GM23338 (cell line): ENCODE measurements at regions not wholly inside any gene's neighbourhood (a gene's known extent, or its start where the extent isn't known, plus 50 kb on each side); places are given as distances from the start of the nearest gene placed in this dataset.

ENCODE experiments used
- ATAC-seq: fragments of 200-7000 bp; cut with Tn5 transposase; 3 replicates; pipeline ENCODE4 v1.9.1; 2020
- DNase-seq: peaks from one replicate; pipeline ENCODE4 v3.0.0-alpha.2; 2015; ENCODE audit warnings: low spot score
- H2AFZ ChIP-seq: fragments of 200-600 bp; sonication (generic); 2 replicates; pipeline ENCODE4 v1.8.0; 2016; ENCODE audit warnings: antibody characterized with exemption, mild to moderate bottlenecking, moderate library complexity
- H3F3A ChIP-seq: fragments of 200-600 bp; sonication (generic); replicated peaks from 2 replicates; pipeline ENCODE4 v1.8.0; 2017; ENCODE audit warnings: antibody characterized with exemption, mixed run types, low read depth
- H3K27ac ChIP-seq: fragments of 200-600 bp; sonication (generic); 2 replicates; pipeline ENCODE4 v1.6.1; 2016; ENCODE audit warnings: low read depth
- H3K27me3 ChIP-seq: fragments of 200-600 bp; sonication (generic); 2 replicates; pipeline ENCODE4 v1.8.0; 2016; ENCODE audit warnings: mild to moderate bottlenecking, mixed run types, moderate library complexity; ENCODE audit not compliant: insufficient read depth
- H3K36me3 ChIP-seq: fragments of 200-600 bp; sonication (generic); 2 replicates; pipeline ENCODE4 v1.8.0; 2016; ENCODE audit warnings: mild to moderate bottlenecking; ENCODE audit not compliant: insufficient read depth
- H3K4me1 ChIP-seq: fragments of 200-600 bp; sonication (generic); 2 replicates; pipeline ENCODE4 v1.8.0; 2016; ENCODE audit warnings: mild to moderate bottlenecking, moderate library complexity; ENCODE audit not compliant: insufficient read depth
- H3K4me2 ChIP-seq: fragments of 200-600 bp; sonication (generic); 2 replicates; pipeline ENCODE4 v1.7.1; 2017; ENCODE audit warnings: mixed run types
- H3K4me3 ChIP-seq: fragments of 200-600 bp; sonication (generic); 2 replicates; pipeline ENCODE4 v1.6.1; 2016; ENCODE audit warnings: mixed run types
- H3K79me2 ChIP-seq: fragments of 200-600 bp; sonication (generic); replicated peaks from 2 replicates; pipeline ENCODE4 v1.8.0; 2017; ENCODE audit warnings: mild to moderate bottlenecking; ENCODE audit not compliant: insufficient read depth
- H3K9me2 ChIP-seq: fragments of 200-600 bp; sonication (generic); 2 replicates; pipeline ENCODE4 v1.8.0; 2017; ENCODE audit not compliant: insufficient read depth
- H4K20me1 ChIP-seq: fragments of 200-600 bp; sonication (generic); replicated peaks from 2 replicates; pipeline ENCODE4 v1.8.0; 2017; ENCODE audit warnings: mild to moderate bottlenecking; ENCODE audit not compliant: insufficient read depth
- H3K27ac Mint-ChIP-seq: 2 replicates; pipeline ENCODE4 v1.8.0; 2020; ENCODE audit warnings: inconsistent platforms, mild to moderate bottlenecking, moderate library complexity, mixed read lengths
- H3K27me3 Mint-ChIP-seq: 3 replicates; pipeline ENCODE4 v1.8.0; 2022; ENCODE audit warnings: low read depth, mild to moderate bottlenecking, moderate library complexity, mixed read lengths, inconsistent platforms; ENCODE audit not compliant: insufficient read depth, poor library complexity
- H3K36me3 Mint-ChIP-seq: 3 replicates; pipeline ENCODE4 v1.8.0; 2021; ENCODE audit warnings: low read depth, mild to moderate bottlenecking, inconsistent platforms, moderate library complexity, mixed read lengths
- H3K4me1 Mint-ChIP-seq: 3 replicates; pipeline ENCODE4 v1.8.0; 2020; ENCODE audit warnings: mild to moderate bottlenecking, inconsistent platforms, mixed read lengths
- H3K4me3 Mint-ChIP-seq: 3 replicates; pipeline ENCODE4 v1.8.0; 2021; ENCODE audit warnings: moderate library complexity, mild to moderate bottlenecking, inconsistent platforms, mixed read lengths
- H3K9me3 Mint-ChIP-seq: 3 replicates; pipeline ENCODE4 v1.8.0; 2020; ENCODE audit warnings: moderate library complexity, mild to moderate bottlenecking, inconsistent platforms, mixed read lengths
- CREB1 ChIP-seq: fragments of 250-450 bp; sonication (Bioruptor Pico); IDR thresholded peaks from 2 replicates; pipeline ENCODE4 v1.5.0; 2020; ENCODE audit warnings: low read depth, mild to moderate bottlenecking, moderate library complexity
- CTCF ChIP-seq, 2 experiments: fragments of 200-600 bp in 1 of 2; sonication (generic) in 1 of 2; conservative IDR thresholded peaks; 2 replicates each; pipeline versions ENCODE4 v1.5.1 to v1.6.1; 2016 to 2017; ENCODE audit warnings: antibody characterized with exemption in 2 of 2, low read depth in 2 of 2, mild to moderate bottlenecking in 2 of 2, moderate library complexity in 1 of 2
- EZH2phosphoT487 ChIP-seq: fragments of 200-600 bp; sonication (generic); IDR thresholded peaks from one replicate; pipeline ENCODE4 v1.8.1; 2018; ENCODE audit warnings: antibody characterized with exemption; ENCODE audit not compliant: unreplicated experiment
- JUNB ChIP-seq: IDR thresholded peaks from one replicate; pipeline ENCODE4 v1.6.1; 2016; ENCODE audit warnings: antibody characterized with exemption; ENCODE audit not compliant: unreplicated experiment
- NANOG ChIP-seq: IDR thresholded peaks from 2 replicates; pipeline ENCODE4 v1.6.1; 2016; ENCODE audit warnings: antibody characterized with exemption, borderline replicate concordance
- POLR2AphosphoS5 ChIP-seq: IDR thresholded peaks from 2 replicates; pipeline ENCODE4 v1.6.1; 2016; ENCODE audit warnings: antibody characterized with exemption, low read depth
- REST ChIP-seq: IDR thresholded peaks from one replicate; pipeline ENCODE4 v1.6.1; 2018; ENCODE audit warnings: antibody characterized with exemption; ENCODE audit not compliant: unreplicated experiment
- STAT1 ChIP-seq: IDR thresholded peaks from one replicate; pipeline ENCODE4 v1.6.1; 2016; ENCODE audit warnings: antibody characterized with exemption; ENCODE audit not compliant: unreplicated experiment
- ZNF114 ChIP-seq: fragments of 250-450 bp; sonication (Bioruptor Pico); IDR thresholded peaks from 2 replicates; pipeline ENCODE4 v1.5.0; 2020; ENCODE audit warnings: mild to moderate bottlenecking, moderate library complexity
- ZNF331 ChIP-seq: fragments of 250-450 bp; sonication (Bioruptor Pico); IDR thresholded peaks from 2 replicates; pipeline ENCODE4 v1.5.0; 2020; ENCODE audit warnings: low read depth, mild to moderate bottlenecking, moderate library complexity
- TF ChIP-seq, protein P1 (sequence below): IDR thresholded peaks from 2 replicates; pipeline ENCODE4 v1.6.1; 2016; ENCODE audit warnings: antibody characterized with exemption

- H3F3A ChIP-seq = no peaks in the 10 kb centered on the region
- H3K4me2 ChIP-seq = no peak overlapping the region
- DNase-seq (no peak), ATAC-seq (no peak)
- no peak overlapping the region for H2AFZ ChIP-seq
- no peaks in the 10 kb centered on the region for H3K79me2 ChIP-seq
- H4K20me1 ChIP-seq = no peaks in the 10 kb centered on the region
- H3K27ac ChIP-seq = no peak overlapping the region
- no peak overlapping the region for H3K4me3 ChIP-seq
- H3K9me3 Mint-ChIP-seq = no peaks in the 10 kb centered on the region
- H3K27me3 Mint-ChIP-seq = peaks cover 2% of the 10 kb centered on the region
- no peaks in the 10 kb centered on the region for H3K4me1 Mint-ChIP-seq
- no peaks in the 10 kb centered on the region for H3K4me1 ChIP-seq
- no peaks in the 10 kb centered on the region for H3K36me3 Mint-ChIP-seq
- H3K9me2 ChIP-seq = 0 out of 2 replicates have a peak, but pooled peaks cover 3% of the 10 kb centered on the region
- H3K27ac Mint-ChIP-seq = no peak overlapping the region
- no peak for TF ChIP-seq CTCF (conservative IDR thresholded peaks at IDR 0.05; ENCODE audit: low read depth in 2 of 2)
- no peak for TF ChIP-seq JUNB
- no peak for TF ChIP-seq ZNF331 (CRISPR knock-in tag)
- TF ChIP-seq, protein P1, sequence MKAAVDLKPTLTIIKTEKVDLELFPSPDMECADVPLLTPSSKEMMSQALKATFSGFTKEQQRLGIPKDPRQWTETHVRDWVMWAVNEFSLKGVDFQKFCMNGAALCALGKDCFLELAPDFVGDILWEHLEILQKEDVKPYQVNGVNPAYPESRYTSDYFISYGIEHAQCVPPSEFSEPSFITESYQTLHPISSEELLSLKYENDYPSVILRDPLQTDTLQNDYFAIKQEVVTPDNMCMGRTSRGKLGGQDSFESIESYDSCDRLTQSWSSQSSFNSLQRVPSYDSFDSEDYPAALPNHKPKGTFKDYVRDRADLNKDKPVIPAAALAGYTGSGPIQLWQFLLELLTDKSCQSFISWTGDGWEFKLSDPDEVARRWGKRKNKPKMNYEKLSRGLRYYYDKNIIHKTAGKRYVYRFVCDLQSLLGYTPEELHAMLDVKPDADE = no peak
- TF ChIP-seq CREB1 (CRISPR knock-in tag) = no peak
- TF ChIP-seq STAT1 = no peak
- no peak for TF ChIP-seq POLR2AphosphoS5
- no peak for TF ChIP-seq ZNF114 (CRISPR knock-in tag)
- no peak for TF ChIP-seq REST
- no peaks in the 10 kb centered on the region for H3K27me3 ChIP-seq
- no peaks in the 10 kb centered on the region for H3K36me3 ChIP-seq
- H3K4me3 Mint-ChIP-seq = no peak overlapping the region
These were observed 298.7 kb upstream of the ESRRG start for GRCh38 chr1:217021956-217022355.

DNA sequence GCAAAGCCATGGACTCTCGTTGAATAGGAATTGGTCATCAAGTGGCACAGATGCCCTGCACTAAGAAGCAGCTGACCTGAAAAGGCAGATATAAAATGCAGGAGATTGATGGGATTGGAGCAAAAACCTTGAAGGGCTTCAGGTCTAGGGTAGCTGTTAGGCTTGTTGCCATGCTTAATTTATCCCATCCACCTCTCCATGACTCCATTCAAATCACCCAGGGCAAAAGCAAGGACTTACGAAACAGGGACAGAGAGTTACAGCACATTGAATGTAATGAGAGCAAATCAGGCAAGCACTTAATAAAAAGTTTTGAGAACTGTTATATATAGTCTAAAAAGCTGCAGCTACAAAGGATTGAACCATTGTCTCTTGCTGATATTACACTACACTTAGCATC is 298.2 kb upstream of the ESRRG start:
- Mint-ChIP-seq H3K36me3 (no peaks in the 10 kb centered on the region), H3K4me3 (no peak overlapping the region), H3K27ac (no peak overlapping the region), H3K4me1 (no peaks in the 10 kb centered on the region), H3K9me3 (no peaks in the 10 kb centered on the region), H3K27me3 (peaks cover 2% of the 10 kb centered on the region)
- Histone ChIP-seq H4K20me1 (no peaks in the 10 kb centered on the region), H3K4me1 (no peaks in the 10 kb centered on the region), H3K9me2 (0 out of 2 replicates have a peak, but pooled peaks cover 3% of the 10 kb centered on the region), H3K27ac (no peak overlapping the region), H3K36me3 (no peaks in the 10 kb centered on the region), H3K79me2 (no peaks in the 10 kb centered on the region), H3K27me3 (no peaks in the 10 kb centered on the region), H3K4me2 (no peak overlapping the region), H3F3A (no peaks in the 10 kb centered on the region), H3K4me3 (no peak overlapping the region), H2AFZ (no peak overlapping the region)
- ATAC-seq (no peak), DNase-seq (no peak)
- TF ChIP-seq ZNF114 (CRISPR knock-in tag) (no peak), NANOG (no peak), EZH2phosphoT487 (no peak)
